OCI-LY7 (cell line): ENCODE measurements at regions not wholly inside any gene's neighbourhood (a gene's known extent, or its start where the extent isn't known, plus 50 kb on each side); places are given as distances from the start of the nearest gene placed in this dataset.

ENCODE experiments used
- EZH2phosphoT487 ChIP-seq: fragments of 200-600 bp; sonication (generic); IDR thresholded peaks from 2 replicates; pipeline ENCODE4 v1.6.1; 2018; ENCODE audit warnings: low read depth, borderline replicate concordance, mild to moderate bottlenecking, mixed run types, antibody characterized with exemption, low read length, moderate library complexity, mixed read lengths
- TF ChIP-seq, protein P1 (sequence below): fragments of 200-600 bp; sonication (generic); conservative IDR thresholded peaks from 2 replicates; pipeline ENCODE4 v1.5.1; 2014; ENCODE audit warnings: mild to moderate bottlenecking, antibody characterized with exemption, low read length, moderate library complexity, mixed read lengths

- TF ChIP-seq, protein P1, sequence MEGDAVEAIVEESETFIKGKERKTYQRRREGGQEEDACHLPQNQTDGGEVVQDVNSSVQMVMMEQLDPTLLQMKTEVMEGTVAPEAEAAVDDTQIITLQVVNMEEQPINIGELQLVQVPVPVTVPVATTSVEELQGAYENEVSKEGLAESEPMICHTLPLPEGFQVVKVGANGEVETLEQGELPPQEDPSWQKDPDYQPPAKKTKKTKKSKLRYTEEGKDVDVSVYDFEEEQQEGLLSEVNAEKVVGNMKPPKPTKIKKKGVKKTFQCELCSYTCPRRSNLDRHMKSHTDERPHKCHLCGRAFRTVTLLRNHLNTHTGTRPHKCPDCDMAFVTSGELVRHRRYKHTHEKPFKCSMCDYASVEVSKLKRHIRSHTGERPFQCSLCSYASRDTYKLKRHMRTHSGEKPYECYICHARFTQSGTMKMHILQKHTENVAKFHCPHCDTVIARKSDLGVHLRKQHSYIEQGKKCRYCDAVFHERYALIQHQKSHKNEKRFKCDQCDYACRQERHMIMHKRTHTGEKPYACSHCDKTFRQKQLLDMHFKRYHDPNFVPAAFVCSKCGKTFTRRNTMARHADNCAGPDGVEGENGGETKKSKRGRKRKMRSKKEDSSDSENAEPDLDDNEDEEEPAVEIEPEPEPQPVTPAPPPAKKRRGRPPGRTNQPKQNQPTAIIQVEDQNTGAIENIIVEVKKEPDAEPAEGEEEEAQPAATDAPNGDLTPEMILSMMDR, result no peak
- TF ChIP-seq EZH2phosphoT487, result no peak
Measured at GRCh38 chr4:3706111-3706511, 60.1 kb upstream of the ADRA2C start.
